ENCODE measurements at regions not wholly inside any gene's neighbourhood (a gene's known extent, or its start where the extent isn't known, plus 50 kb on each side); places are given as distances from the start of the nearest gene placed in this dataset.

DNA sequence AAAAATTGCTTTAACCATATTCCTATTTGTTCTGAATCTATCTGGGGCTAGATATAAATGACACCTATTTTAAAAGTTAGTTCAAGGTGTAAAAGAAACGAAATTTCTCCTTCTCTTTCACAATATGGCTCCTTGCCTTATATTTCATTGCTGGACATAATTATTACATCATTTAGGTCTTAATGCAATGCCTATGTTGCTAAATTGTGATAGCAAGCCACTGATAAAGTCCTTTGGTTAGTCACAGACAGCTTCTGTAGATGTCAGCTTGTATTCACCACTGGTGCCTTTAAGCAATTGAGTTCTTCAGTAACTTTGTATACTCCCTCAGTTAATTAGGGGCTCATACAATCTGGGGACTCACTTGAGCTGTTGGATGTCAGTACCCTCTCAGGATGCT is 1236.6 kb downstream of the GATA3 start:
- TF ChIP-seq, protein P1, sequence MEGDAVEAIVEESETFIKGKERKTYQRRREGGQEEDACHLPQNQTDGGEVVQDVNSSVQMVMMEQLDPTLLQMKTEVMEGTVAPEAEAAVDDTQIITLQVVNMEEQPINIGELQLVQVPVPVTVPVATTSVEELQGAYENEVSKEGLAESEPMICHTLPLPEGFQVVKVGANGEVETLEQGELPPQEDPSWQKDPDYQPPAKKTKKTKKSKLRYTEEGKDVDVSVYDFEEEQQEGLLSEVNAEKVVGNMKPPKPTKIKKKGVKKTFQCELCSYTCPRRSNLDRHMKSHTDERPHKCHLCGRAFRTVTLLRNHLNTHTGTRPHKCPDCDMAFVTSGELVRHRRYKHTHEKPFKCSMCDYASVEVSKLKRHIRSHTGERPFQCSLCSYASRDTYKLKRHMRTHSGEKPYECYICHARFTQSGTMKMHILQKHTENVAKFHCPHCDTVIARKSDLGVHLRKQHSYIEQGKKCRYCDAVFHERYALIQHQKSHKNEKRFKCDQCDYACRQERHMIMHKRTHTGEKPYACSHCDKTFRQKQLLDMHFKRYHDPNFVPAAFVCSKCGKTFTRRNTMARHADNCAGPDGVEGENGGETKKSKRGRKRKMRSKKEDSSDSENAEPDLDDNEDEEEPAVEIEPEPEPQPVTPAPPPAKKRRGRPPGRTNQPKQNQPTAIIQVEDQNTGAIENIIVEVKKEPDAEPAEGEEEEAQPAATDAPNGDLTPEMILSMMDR (IDR thresholded peaks at IDR 0.05; ENCODE audit: insufficient read depth, low read length) = no peak
- TF ChIP-seq POLR2AphosphoS5 (IDR thresholded peaks at IDR 0.05; ENCODE audit: low read depth) (no peak), GABPA (IDR thresholded peaks at IDR 0.05; ENCODE audit: low read depth) (no peak), SPI1 (IDR thresholded peaks at IDR 0.05; ENCODE audit: borderline replicate concordance, low read depth) (no peak)
- TF ChIP-seq, protein P2, sequence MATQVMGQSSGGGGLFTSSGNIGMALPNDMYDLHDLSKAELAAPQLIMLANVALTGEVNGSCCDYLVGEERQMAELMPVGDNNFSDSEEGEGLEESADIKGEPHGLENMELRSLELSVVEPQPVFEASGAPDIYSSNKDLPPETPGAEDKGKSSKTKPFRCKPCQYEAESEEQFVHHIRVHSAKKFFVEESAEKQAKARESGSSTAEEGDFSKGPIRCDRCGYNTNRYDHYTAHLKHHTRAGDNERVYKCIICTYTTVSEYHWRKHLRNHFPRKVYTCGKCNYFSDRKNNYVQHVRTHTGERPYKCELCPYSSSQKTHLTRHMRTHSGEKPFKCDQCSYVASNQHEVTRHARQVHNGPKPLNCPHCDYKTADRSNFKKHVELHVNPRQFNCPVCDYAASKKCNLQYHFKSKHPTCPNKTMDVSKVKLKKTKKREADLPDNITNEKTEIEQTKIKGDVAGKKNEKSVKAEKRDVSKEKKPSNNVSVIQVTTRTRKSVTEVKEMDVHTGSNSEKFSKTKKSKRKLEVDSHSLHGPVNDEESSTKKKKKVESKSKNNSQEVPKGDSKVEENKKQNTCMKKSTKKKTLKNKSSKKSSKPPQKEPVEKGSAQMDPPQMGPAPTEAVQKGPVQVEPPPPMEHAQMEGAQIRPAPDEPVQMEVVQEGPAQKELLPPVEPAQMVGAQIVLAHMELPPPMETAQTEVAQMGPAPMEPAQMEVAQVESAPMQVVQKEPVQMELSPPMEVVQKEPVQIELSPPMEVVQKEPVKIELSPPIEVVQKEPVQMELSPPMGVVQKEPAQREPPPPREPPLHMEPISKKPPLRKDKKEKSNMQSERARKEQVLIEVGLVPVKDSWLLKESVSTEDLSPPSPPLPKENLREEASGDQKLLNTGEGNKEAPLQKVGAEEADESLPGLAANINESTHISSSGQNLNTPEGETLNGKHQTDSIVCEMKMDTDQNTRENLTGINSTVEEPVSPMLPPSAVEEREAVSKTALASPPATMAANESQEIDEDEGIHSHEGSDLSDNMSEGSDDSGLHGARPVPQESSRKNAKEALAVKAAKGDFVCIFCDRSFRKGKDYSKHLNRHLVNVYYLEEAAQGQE (IDR thresholded peaks at IDR 0.05; ENCODE audit: insufficient replicate concordance, low read depth) = no peak

All from HL-60 (cell line).